ENCODE measurements at regions not wholly inside any gene's neighbourhood (a gene's known extent, or its start where the extent isn't known, plus 50 kb on each side); places are given as distances from the start of the nearest gene placed in this dataset.

GRCh38 chr5:72658761-72659540, 151.7 kb upstream of the ZNF366 start:
- TF ChIP-seq, protein P1, sequence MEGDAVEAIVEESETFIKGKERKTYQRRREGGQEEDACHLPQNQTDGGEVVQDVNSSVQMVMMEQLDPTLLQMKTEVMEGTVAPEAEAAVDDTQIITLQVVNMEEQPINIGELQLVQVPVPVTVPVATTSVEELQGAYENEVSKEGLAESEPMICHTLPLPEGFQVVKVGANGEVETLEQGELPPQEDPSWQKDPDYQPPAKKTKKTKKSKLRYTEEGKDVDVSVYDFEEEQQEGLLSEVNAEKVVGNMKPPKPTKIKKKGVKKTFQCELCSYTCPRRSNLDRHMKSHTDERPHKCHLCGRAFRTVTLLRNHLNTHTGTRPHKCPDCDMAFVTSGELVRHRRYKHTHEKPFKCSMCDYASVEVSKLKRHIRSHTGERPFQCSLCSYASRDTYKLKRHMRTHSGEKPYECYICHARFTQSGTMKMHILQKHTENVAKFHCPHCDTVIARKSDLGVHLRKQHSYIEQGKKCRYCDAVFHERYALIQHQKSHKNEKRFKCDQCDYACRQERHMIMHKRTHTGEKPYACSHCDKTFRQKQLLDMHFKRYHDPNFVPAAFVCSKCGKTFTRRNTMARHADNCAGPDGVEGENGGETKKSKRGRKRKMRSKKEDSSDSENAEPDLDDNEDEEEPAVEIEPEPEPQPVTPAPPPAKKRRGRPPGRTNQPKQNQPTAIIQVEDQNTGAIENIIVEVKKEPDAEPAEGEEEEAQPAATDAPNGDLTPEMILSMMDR (IDR thresholded peaks at IDR 0.05), result no peak
- TF ChIP-seq EZH2 (IDR thresholded peaks at IDR 0.05) (no peak), EZH2phosphoT487 (IDR thresholded peaks at IDR 0.05) (no peak)
- no peak overlapping the region for H3K4me3 ChIP-seq
- H3K9me3 ChIP-seq (ENCODE audit: low read depth), result no peaks in the 10 kb centered on the region
- no peaks in the 10 kb centered on the region for H4K20me1 ChIP-seq (ENCODE audit: low read depth)
- Mint-ChIP-seq H3K4me1 (peaks cover 35% of the 10 kb centered on the region), H3K9me3 (peaks cover 3% of the 10 kb centered on the region), H3K27me3 (ENCODE audit: insufficient read depth, low read depth) (peaks cover 4% of the 10 kb centered on the region), H3K36me3 (no peaks in the 10 kb centered on the region), H3K4me3 (no peak overlapping the region), H3K27ac (no peak overlapping the region)
- H2AFZ ChIP-seq (replicated peaks), result no peak overlapping the region
- no peak for DNase-seq (ENCODE audit: low spot score)
- H3K4me1 ChIP-seq, result peaks cover 11% of the 10 kb centered on the region
- H3K79me2 ChIP-seq (ENCODE audit: low read depth), result no peaks in the 10 kb centered on the region
- no peaks in the 10 kb centered on the region for H3K36me3 ChIP-seq
- no peaks in the 10 kb centered on the region for H3K27me3 ChIP-seq
- no peak overlapping the region for H3K9ac ChIP-seq
- no peaks in the 10 kb centered on the region for H3F3A ChIP-seq (ENCODE audit: low read depth)
- H3K27ac ChIP-seq, result no peak overlapping the region
- no peak overlapping the region for H3K4me2 ChIP-seq

GRCh38 chr5:72658161-72658560, 151.0 kb upstream of the ZNF366 start:
- H3K4me1 Mint-ChIP-seq, result peaks cover 38% of the 10 kb centered on the region
- no peak overlapping the region for H3K27ac Mint-ChIP-seq
- TF ChIP-seq EZH2 (IDR thresholded peaks at IDR 0.05), result no peak

GRCh38 chr5:72656756-72657513, 149.7 kb upstream of the ZNF366 start:
- Mint-ChIP-seq H3K4me3 (no peak overlapping the region), H3K27ac (no peak overlapping the region), H3K4me1 (peaks cover 35% of the 10 kb centered on the region), H3K36me3 (no peaks in the 10 kb centered on the region), H3K9me3 (no peaks in the 10 kb centered on the region), H3K27me3 (ENCODE audit: insufficient read depth, low read depth) (peaks cover under 1% of the 10 kb centered on the region)
- H3K4me3 ChIP-seq, result no peak overlapping the region
- H4K20me1 ChIP-seq (ENCODE audit: low read depth), result no peaks in the 10 kb centered on the region
- TF ChIP-seq, protein P1 (IDR thresholded peaks at IDR 0.05), result no peak
- TF ChIP-seq EZH2 (IDR thresholded peaks at IDR 0.05) (no peak), EZH2phosphoT487 (IDR thresholded peaks at IDR 0.05) (no peak)
- H3K27ac ChIP-seq, result no peak overlapping the region
- H3K9ac ChIP-seq, result no peak overlapping the region
- no peaks in the 10 kb centered on the region for H3K27me3 ChIP-seq
- H3K4me1 ChIP-seq, result peaks cover under 1% of the 10 kb centered on the region
- no peaks in the 10 kb centered on the region for H3K79me2 ChIP-seq (ENCODE audit: low read depth)
- H3K4me2 ChIP-seq, result no peak overlapping the region
- no peak for DNase-seq (ENCODE audit: low spot score)
- no peaks in the 10 kb centered on the region for H3F3A ChIP-seq (ENCODE audit: low read depth)
- H3K36me3 ChIP-seq, result no peaks in the 10 kb centered on the region
- H2AFZ ChIP-seq (replicated peaks), result no peak overlapping the region
- no peaks in the 10 kb centered on the region for H3K9me3 ChIP-seq (ENCODE audit: low read depth)

More at GRCh38 chr5:72658161-72658560, 151.0 kb upstream of the ZNF366 start:
- no peaks in the 10 kb centered on the region for H3K36me3 Mint-ChIP-seq
- Histone ChIP-seq H3K4me1 (peaks cover 11% of the 10 kb centered on the region), H2AFZ (replicated peaks) (no peak overlapping the region), H3K36me3 (no peaks in the 10 kb centered on the region), H3K9me3 (ENCODE audit: low read depth) (no peaks in the 10 kb centered on the region), H3K4me2 (no peak overlapping the region), H3K79me2 (ENCODE audit: low read depth) (no peaks in the 10 kb centered on the region), H3F3A (ENCODE audit: low read depth) (no peaks in the 10 kb centered on the region), H3K27ac (no peak overlapping the region), H4K20me1 (ENCODE audit: low read depth) (no peaks in the 10 kb centered on the region), H3K9ac (no peak overlapping the region), H3K27me3 (no peaks in the 10 kb centered on the region), H3K4me3 (no peak overlapping the region)
- H3K27me3 Mint-ChIP-seq (ENCODE audit: insufficient read depth, low read depth), result peaks cover 2% of the 10 kb centered on the region
- H3K4me3 Mint-ChIP-seq, result no peak overlapping the region
- no peak for DNase-seq (ENCODE audit: low spot score)
- H3K9me3 Mint-ChIP-seq, result peaks cover 3% of the 10 kb centered on the region
